ENCODE measurements at regions not wholly inside any gene's neighbourhood (a gene's known extent, or its start where the extent isn't known, plus 50 kb on each side); places are given as distances from the start of the nearest gene placed in this dataset.

DNA sequence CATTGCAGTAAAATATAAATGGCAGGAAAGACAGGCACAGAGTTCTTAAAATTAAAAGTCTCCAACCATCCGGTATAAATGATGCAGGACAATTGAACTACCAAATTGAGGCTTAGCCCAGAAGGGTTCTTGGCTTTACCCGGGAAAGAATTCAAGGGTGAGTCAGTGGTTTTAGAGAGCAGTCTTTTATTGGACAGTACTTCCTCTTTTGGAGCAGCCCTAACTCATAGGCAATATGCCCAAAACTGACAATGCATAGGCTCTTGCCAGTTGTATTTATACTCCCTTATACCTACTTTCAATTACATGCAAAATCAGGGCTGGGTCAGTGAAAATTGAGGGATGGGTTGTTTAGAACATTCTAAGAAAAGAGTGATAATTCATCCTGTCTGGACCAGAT lies 1628.9 kb upstream of the PRMT6 start:
- POLR2A ChIA-PET (ENCODE audit: unreplicated experiment), result no interaction called here
- CTCF ChIA-PET, result no interaction called here
- DNase-seq, result peak in 1 of 2 experiments; percentile 29

GRCh38 chr1:105436589-105437259 lies 1619.8 kb upstream of the PRMT6 start:
- ChIA-PET POLR2A (ENCODE audit: unreplicated experiment) (no interaction called here), CTCF (no interaction called here)
- Histone ChIP-seq H2AFZ (peak overlapping the region; percentile 21; the same call in 1 of the 2 replicates), H4K20me1 (ENCODE audit: insufficient read depth) (no peaks in the 10 kb centered on the region), H3F3A (ENCODE audit: insufficient read depth, low read depth) (no peaks in the 10 kb centered on the region), H3K79me2 (ENCODE audit: low read depth) (no peaks in the 10 kb centered on the region), H3K9me2 (ENCODE audit: insufficient read depth) (no peaks in the 10 kb centered on the region), H3K36me3 (ENCODE audit: low read depth) (no peaks in the 10 kb centered on the region), H3K9me3 (ENCODE audit: insufficient read depth, low read depth) (no peaks in the 10 kb centered on the region), H3K4me3 (no peak overlapping the region), H3K4me2 (no peak overlapping the region), H3K4me1 (replicated peaks; ENCODE audit: insufficient read depth) (no peaks in the 10 kb centered on the region), H3K27me3 (ENCODE audit: insufficient read depth, low read depth) (no peaks in the 10 kb centered on the region), H3K27ac (no peak overlapping the region)
- no TSS peak for BruUV-seq (replicated peaks)
- no peak for TF ChIP-seq EZH2 (IDR thresholded peaks at IDR 0.05; ENCODE audit: low read depth)
- TF ChIP-seq, protein P1, sequence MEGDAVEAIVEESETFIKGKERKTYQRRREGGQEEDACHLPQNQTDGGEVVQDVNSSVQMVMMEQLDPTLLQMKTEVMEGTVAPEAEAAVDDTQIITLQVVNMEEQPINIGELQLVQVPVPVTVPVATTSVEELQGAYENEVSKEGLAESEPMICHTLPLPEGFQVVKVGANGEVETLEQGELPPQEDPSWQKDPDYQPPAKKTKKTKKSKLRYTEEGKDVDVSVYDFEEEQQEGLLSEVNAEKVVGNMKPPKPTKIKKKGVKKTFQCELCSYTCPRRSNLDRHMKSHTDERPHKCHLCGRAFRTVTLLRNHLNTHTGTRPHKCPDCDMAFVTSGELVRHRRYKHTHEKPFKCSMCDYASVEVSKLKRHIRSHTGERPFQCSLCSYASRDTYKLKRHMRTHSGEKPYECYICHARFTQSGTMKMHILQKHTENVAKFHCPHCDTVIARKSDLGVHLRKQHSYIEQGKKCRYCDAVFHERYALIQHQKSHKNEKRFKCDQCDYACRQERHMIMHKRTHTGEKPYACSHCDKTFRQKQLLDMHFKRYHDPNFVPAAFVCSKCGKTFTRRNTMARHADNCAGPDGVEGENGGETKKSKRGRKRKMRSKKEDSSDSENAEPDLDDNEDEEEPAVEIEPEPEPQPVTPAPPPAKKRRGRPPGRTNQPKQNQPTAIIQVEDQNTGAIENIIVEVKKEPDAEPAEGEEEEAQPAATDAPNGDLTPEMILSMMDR (conservative IDR thresholded peaks at IDR 0.05), result no peak
- intact Hi-C loops (cut with micrococcal nuclease; ENCODE audit: unreplicated experiment), result no loop called here
- DNase-seq, result no peak

More for the DNA sequence above, 1628.9 kb upstream of the PRMT6 start:
- no peak overlapping the region for H3K4me2 ChIP-seq
- no peak overlapping the region for H2AFZ ChIP-seq
- no peaks in the 10 kb centered on the region for H3K9me3 ChIP-seq (ENCODE audit: insufficient read depth, low read depth)
- no peaks in the 10 kb centered on the region for H3K27me3 ChIP-seq (ENCODE audit: insufficient read depth, low read depth)
- H3K4me1 ChIP-seq (replicated peaks; ENCODE audit: insufficient read depth), result no peaks in the 10 kb centered on the region; the same call in 1 of the 2 replicates
- no peak overlapping the region for H3K27ac ChIP-seq
- intact Hi-C loops (cut with micrococcal nuclease; ENCODE audit: unreplicated experiment), result no loop called here
- BruUV-seq (replicated peaks), result no TSS peak
- H4K20me1 ChIP-seq (ENCODE audit: insufficient read depth), result no peaks in the 10 kb centered on the region
- H3K36me3 ChIP-seq (ENCODE audit: low read depth), result no peaks in the 10 kb centered on the region
- H3K9me2 ChIP-seq (ENCODE audit: insufficient read depth), result no peaks in the 10 kb centered on the region
- TF ChIP-seq, protein P1 (conservative IDR thresholded peaks at IDR 0.05), result no peak
- no peak for TF ChIP-seq EZH2 (IDR thresholded peaks at IDR 0.05; ENCODE audit: low read depth)
- no peaks in the 10 kb centered on the region for H3K79me2 ChIP-seq (ENCODE audit: low read depth)
- no peak overlapping the region for H3K4me3 ChIP-seq
- no peaks in the 10 kb centered on the region for H3F3A ChIP-seq (ENCODE audit: insufficient read depth, low read depth)

DNA sequence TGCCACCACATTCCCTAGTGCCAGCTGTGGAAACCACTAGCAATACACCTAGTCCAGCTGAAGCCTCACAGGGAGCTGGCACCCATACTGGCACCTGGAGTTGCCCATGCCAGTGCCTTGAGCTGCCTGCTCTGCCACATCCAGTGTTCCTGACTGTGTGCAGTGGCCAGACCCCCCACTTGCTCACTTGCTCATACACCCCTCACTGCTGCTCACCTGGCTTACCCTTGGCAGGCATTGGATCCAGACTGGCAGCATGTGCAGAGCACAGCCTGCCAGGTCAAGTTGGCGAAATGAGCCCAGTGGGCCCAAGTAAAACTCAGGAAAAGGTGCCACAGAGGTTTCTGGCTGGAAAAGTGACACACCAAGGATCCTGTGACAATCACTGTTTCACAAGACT lies 1618.6 kb upstream of the PRMT6 start:
- no peak for TF ChIP-seq EZH2 (IDR thresholded peaks at IDR 0.05; ENCODE audit: low read depth)
- TF ChIP-seq, protein P1 (conservative IDR thresholded peaks at IDR 0.05), result no peak
- Histone ChIP-seq H3K9me3 (ENCODE audit: insufficient read depth, low read depth) (no peaks in the 10 kb centered on the region), H3K4me1 (replicated peaks; ENCODE audit: insufficient read depth) (no peaks in the 10 kb centered on the region), H3K4me3 (no peak overlapping the region), H3K9me2 (ENCODE audit: insufficient read depth) (no peaks in the 10 kb centered on the region), H3K27ac (no peak overlapping the region), H3K27me3 (ENCODE audit: insufficient read depth, low read depth) (no peaks in the 10 kb centered on the region), H3K36me3 (ENCODE audit: low read depth) (no peaks in the 10 kb centered on the region), H2AFZ (no peak overlapping the region), H3F3A (ENCODE audit: insufficient read depth, low read depth) (no peaks in the 10 kb centered on the region), H3K4me2 (no peak overlapping the region), H4K20me1 (ENCODE audit: insufficient read depth) (no peaks in the 10 kb centered on the region), H3K79me2 (ENCODE audit: low read depth) (no peaks in the 10 kb centered on the region)
- ChIA-PET CTCF (no interaction called here), POLR2A (ENCODE audit: unreplicated experiment) (no interaction called here)
- intact Hi-C loops (cut with micrococcal nuclease; ENCODE audit: unreplicated experiment), result no loop called here
- DNase-seq, result no peak
- no TSS peak for BruUV-seq (replicated peaks)

Measured in PC-9 (cell line).